ENCODE measurements at regions not wholly inside any gene's neighbourhood (a gene's known extent, or its start where the extent isn't known, plus 50 kb on each side); places are given as distances from the start of the nearest gene placed in this dataset.

DNA sequence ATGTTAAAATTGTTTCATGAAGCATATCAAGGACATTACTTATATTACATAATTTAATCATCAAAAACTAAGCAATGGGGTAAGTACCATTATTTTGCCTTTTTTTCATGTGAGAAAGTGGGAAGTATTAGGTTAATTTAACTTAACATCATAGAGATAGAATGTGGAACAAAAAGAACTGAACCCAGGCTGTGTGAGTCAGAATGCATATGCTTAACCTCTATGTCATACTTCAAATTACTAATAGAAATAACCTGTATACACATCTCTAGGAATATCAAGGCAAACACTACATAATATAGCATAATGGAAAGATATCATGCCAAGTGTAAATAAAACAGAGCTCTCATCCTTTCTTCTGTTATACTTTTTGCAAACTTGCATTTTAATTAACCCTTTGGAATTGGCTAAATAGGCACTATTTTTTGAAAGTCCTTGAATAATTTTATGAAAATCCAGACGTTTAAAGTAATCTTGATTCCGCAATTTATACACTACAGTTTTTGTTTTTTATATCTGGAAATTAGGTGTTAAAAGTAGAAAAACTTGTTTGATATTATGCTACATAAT lies 777.7 kb downstream of the SLC6A15 start:
- TF ChIP-seq, protein P1, sequence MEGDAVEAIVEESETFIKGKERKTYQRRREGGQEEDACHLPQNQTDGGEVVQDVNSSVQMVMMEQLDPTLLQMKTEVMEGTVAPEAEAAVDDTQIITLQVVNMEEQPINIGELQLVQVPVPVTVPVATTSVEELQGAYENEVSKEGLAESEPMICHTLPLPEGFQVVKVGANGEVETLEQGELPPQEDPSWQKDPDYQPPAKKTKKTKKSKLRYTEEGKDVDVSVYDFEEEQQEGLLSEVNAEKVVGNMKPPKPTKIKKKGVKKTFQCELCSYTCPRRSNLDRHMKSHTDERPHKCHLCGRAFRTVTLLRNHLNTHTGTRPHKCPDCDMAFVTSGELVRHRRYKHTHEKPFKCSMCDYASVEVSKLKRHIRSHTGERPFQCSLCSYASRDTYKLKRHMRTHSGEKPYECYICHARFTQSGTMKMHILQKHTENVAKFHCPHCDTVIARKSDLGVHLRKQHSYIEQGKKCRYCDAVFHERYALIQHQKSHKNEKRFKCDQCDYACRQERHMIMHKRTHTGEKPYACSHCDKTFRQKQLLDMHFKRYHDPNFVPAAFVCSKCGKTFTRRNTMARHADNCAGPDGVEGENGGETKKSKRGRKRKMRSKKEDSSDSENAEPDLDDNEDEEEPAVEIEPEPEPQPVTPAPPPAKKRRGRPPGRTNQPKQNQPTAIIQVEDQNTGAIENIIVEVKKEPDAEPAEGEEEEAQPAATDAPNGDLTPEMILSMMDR (IDR thresholded peaks at IDR 0.05): no peak
- TF ChIP-seq EP300 (IDR thresholded peaks at IDR 0.05; ENCODE audit: low read depth): no peak
- TF ChIP-seq POLR2AphosphoS5 (IDR thresholded peaks at IDR 0.05): no peak
- no peak for TF ChIP-seq POLR2A (IDR thresholded peaks at IDR 0.05)
